HG02623 (cell line): ENCODE measurements at regions not wholly inside any gene's neighbourhood (a gene's known extent, or its start where the extent isn't known, plus 50 kb on each side); places are given as distances from the start of the nearest gene placed in this dataset.

Experiments
- ATAC-seq: cut with Tn5 transposase; IDR thresholded peaks from one replicate; pipeline ENCODE4 v1.9.1; 2021; ENCODE audit warnings: moderate library complexity; ENCODE audit not compliant: unreplicated experiment

DNA sequence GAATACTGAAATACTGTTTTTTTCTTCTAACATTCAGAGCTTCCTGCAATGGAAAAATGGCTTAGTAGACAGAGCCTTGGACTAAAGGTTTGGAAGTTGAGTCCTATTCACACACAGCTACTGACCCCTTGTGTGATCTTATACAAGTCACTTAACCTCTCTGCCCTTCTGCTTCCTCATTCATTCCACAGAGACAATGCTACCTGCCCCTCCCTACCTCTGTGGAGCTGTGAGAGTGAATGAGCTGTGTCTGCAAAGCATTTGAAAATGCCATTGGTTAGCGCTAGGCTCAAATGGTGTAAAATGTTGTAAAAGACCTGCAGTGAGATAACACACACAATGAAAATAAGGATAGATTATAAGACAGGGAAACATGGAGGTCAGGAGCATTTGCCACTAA, 214.4 kb downstream of the BARHL2 start:
- ATAC-seq: no peak

DNA sequence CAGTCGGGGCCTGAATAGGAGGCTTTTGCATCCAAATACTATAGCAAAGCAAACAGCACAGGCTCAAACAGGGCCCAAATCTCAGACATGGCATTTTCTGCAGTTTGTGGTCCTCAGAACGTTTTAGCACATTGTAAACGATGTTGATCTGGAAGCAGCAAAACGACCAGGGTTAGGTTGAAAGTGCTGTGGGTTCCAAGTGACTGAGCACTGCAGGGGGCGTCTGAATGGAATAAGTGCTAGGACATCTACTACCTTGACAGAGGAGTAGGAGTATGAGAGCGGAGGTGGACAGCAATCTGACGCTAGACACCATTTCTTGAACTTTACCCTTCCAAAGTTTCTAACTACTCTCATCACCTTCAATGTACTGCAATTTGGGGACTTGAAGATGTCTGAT, 214.9 kb downstream of the BARHL2 start:
- ATAC-seq: no peak

DNA sequence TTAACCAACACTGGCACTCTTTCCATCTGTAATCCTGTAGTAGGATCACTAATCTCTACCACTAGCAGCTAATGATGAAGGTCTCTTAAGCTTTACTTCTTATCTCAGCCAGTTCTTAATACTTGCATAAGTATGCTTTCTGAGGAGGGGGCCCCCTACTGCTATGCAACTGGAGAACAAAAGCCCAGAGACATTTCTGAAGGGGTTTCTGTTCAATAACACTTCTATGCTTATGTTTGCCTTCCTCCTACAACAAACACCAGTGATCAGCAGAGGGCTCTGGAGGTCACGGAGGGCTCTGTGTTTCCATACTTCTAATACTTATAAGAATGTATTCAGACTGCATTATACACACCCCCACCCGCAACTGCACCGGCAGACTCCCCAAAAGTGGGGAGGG, 215.8 kb downstream of the BARHL2 start:
- no peak for ATAC-seq

DNA sequence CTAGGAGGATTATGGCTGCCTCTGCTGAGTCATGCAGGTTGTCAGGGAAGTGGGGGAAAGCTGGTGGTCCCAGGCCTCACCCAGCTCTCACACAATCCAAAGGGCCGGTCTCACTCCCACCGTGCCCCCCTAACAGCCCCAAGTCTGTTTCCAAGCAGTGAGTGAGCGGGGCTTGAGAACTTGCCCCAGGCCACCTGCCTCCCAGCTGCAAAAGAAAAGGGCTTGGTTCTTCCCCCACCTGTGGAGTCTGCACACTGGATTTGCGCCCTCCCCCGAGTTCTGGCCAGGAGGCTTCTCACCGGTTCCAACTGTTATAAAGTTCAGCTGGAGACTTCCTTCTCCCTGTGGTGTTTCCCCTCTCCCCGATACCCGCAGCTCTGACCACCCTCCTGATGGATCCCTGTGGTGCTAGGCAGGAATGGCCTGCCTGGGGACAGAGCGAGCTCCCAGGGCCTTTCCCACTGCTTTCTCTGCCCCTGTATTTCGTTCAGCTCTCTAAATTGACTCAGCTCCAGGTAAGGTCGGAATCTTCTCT, 222.3 kb downstream of the BARHL2 start:
- ATAC-seq: no peak

DNA sequence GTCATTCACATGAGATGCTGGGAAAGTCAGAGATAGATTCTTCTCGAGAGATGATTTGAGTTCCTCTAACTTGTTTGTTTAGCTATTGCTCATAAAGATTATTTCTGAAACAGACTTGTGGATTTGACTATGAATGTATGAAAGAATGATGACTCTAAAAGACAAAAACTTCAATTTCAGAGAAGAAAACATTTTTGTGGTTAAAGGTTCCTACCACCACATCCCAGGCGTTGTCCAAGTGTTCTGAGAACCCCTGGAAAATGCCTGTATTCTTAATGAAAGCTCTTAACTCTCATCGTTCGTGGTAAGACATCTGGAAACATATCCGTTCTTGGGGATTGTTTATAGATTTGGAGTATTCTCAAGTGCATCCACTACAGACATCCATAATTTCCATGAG, 228.7 kb downstream of the BARHL2 start:
- no peak for ATAC-seq

DNA sequence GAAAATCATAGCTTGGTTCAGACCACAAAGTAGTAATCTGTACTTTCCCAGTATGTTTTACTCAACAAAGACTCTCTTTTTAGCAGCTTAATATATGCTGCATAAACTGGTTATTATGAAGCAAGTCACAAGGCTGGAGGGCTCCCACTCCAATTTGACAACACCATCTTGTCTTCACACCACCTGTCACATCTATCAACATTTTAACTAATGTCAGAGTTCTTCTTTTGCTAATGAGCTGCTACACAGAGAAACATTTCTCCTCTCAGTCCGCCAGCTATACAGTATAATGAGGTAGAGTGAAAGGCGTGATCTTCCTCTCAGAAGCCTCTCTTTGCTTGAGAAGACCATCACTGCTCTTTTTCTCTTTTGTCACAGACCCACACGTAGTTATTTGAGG, 230.1 kb downstream of the BARHL2 start:
- no peak for ATAC-seq

DNA sequence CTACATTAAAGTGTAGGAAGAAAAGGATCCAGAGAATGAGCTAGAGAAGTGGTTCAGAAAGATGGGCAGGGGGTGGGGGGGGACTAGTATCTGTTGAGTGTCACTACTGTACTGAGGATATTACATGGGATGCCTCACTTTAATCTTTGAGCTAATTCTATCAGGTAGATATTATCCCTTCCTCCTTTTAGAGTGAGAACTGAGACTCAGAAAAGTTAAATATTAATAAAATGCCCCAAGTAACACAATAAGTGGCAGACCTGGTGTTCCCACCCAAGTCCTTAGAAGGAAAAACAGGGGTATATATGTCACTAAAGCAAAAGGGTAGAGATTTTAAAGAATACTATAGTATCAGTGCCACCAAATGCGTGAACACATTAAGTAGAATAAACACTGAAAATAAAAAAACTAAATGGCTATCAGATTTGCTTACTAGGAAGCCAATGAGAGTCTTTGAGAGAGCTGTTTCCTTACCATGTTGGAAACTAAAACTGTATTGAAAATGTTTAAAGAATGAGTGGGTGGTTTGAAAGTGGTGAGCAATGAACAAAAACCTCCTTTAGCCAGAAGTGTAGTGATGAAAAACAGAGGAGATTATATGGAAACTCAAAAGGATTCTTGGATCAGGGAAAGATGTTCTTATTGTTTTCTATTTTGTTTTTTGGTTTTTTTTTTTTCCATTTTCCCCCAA, 230.8 kb downstream of the BARHL2 start:
- ATAC-seq: no peak

DNA sequence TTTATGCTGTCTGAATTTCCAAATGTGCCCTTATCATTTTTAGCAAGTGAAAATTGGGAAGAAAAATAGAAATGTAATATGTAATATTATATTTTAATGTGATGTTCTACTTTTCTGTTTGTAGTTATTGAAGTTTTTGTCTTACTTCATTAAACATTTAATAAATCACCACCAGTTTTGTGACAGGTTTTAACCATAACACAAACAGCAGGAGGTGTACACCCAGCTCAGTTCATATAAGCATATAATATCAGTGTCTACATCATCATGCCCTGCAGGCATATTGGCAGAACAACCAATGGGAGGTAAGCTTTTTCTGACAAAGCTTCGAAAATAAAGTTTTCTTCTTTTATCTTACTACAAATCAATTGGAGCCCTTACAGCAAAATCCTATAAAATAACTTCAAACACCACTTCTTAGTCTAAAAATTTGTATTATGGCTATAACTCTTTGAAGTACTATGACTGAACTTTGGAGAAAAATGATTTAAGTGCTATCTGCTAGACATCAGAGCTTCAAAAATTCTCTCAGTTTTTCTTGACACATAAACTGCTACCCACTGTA, 236.7 kb downstream of the BARHL2 start:
- no peak for ATAC-seq

DNA sequence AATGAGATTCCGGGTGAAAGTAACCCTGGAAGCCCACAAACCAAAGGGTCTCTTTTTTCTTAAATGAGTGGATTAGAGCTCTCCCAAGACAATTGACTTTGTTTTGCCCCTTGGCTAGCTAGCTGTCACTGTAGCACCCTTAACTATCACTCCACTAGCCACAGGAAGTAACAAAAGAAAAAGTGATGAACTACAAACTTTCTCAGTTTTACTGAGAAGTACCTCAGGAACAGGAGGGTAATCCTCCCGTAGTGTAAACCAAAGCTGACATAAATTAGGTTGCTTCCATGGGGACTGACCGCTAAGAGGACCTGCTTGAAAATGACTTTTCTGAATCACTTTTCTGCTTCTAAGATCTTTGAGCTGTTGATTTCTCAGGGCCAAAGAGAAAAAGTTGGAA, 240.1 kb downstream of the BARHL2 start:
- no peak for ATAC-seq

DNA sequence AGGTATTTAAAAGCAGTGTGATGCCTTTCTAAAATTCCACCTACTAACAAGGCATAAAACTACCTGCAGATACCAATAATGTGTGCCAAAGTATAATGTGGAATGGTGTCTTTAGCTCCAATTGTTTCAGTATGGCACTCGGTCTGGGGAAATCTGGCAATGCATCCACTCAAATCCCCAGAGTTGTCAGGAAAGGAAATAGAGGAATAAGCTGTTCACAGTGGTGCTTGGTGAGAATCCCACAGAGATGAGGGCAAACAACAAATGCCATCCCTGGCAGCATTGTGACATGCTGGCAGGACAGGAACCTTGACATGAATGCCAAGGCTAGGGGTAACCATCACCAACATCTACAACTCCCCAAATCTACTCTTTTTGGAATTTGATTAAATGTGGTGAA, 240.7 kb downstream of the BARHL2 start:
- no peak for ATAC-seq

DNA sequence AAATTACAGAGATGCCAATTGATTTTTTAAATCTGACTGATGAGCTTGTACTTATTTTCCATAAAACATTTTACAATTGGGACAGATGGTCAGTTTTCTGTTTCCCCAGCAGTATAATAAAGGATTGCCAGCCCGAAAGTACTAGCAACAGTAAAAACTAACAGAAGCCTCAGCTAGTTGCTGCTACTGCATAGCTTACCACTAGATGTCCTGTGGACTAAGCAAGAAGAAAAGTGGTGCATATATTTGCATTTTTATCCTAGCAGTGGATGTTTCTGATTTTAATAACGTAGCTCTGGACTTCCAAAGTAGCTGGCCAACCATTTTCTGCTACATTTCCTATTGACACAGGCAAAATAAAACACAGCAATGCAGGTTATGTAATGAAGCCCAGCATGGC, 241.5 kb downstream of the BARHL2 start:
- ATAC-seq: no peak

DNA sequence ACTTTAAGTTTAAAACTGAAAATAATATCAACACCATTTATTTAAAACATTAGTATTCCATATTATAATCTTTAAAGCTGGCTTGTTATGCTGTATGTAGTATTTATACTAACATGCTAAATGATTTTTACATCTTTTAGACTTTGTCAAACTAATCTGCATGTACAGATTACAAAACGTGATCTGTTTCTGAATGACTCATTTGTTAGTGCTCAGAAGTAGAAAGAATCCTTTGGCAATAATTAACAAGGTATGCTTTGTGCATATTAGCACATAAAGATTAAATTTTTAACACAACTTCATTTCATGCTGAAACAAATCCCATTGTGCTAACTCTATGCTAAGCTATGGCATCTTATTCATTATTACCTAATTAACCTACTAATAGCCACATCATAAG, 242.4 kb downstream of the BARHL2 start:
- no peak for ATAC-seq

DNA sequence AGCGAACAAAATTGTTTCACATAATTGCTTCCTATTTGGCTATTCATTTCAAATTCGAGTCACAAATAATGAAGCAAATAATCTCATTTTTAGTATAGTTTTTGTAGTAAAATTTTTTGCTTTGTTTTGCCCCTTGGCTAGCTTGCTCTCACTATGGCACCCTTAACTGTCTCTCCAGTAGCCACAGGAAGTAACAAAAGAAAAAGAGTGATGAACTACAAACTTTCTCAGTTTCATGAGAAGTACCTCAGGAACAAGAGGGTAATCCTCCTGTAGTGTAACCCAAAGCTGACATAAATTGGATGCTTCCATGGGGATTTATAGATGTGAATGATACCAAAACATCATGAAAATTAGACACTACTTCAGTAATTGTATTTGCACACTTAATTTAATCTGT, 242.9 kb downstream of the BARHL2 start:
- ATAC-seq: no peak

DNA sequence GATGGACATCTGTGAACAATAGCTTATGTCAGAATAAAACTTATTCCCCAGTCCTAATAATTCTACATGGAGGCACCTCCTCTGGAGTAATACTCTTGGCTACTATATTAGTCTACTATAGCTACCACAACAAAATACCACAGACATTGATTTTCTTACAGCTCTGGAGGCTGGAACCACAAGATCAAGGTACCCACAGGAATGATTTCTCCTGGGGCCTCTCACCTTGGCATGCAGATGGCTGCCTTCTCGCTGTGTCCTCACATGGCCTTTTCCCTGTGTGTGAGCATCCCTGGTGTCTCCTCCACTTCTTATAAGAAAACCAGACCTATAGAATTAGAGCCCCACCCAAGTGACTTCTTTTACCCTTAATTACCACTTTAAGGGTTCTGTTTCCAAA, 244.3 kb downstream of the BARHL2 start:
- ATAC-seq: no peak

DNA sequence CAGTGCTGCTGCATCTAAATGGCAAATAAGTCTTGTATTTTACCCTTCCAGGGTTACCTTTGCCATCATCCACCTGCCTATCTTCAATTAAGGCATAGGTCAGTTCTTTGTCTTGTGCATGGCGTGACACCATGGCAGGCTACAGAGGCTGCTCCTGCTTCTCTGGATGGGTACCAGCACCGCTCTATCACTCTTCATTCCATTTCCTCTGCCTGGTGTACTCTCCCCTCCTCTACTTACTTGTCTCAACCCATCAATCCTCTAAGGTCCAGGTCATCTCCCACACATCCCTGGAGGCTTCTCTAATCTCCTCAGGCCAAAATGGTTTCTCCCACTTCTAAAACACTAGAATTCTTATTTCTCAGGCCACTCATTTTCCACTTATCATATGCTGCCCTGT, 257.5 kb downstream of the BARHL2 start:
- no peak for ATAC-seq

DNA sequence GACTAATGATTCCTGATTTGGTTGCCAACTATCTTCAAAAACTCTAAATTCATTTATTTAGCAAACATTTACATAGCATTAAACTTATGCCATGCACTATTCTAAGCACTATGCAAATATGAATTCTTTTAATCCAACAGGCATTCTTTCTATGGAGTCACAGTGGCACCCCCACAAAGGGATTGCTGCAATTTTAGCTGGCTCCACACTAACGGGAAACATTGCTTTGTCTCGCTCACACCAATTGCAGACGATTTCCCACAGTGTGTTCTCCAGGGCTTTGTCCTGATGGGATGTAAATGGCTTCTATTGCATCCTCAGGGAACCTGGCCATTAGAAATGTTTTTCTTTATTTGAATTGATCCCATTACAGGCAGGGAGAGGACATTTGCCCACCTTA, 259.1 kb downstream of the BARHL2 start:
- no peak for ATAC-seq

DNA sequence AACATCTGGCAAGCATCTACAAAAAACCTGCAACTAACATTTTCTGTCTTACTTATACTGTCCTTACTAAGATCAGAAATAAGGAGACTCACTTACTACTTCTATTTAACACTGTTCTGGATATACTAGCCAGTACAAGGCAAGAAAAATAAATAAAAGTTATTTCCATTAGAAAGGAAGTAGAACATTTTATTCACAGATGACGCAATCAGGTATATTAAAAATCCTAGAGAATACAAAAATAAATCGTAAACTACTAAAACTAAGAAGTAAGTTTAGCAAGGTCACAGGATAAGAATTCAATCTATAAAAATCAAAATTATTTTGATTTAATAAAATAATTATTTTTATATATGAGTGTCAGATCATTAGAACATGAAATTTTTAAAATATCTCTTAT, 264.6 kb downstream of the BARHL2 start:
- ATAC-seq: no peak

DNA sequence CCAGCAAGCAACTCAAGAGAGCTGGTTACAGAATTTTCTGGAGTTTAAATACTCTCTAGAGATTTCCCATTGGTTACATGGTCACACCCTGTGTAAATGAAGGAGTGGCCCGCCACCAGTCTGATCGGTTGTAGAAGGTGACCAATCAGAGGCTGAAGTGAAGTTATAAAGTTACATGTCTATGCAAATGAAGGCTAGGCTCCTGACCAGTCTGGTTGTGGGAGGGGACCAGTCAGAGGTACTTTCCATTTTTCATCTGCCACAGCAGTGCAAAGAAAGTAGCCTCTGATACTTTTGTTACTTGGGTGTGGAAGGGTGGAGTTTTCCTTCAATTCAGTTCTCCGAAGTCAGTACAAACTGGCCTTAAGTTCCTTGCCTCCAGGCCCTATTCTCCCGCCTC, 273.7 kb downstream of the BARHL2 start:
- ATAC-seq: no peak

DNA sequence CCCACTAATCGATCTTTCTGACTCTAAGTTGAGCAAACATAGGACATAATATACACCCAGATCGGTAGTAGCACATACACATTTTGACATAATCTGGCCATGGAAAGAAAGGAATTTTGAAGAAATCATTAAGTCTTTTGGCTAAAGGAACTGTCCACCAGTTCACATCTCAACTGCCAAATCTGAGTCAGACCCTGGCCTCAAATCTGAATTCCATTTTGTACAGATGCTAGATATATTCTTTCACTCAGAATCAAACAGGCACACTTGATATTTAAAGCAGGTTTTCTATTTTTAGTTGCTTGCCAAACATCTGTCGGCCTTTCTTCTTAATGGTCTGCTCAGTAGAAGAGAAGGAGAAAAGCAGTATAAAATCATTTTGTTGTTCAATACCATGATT, 281.8 kb downstream of the BARHL2 start:
- no peak for ATAC-seq

DNA sequence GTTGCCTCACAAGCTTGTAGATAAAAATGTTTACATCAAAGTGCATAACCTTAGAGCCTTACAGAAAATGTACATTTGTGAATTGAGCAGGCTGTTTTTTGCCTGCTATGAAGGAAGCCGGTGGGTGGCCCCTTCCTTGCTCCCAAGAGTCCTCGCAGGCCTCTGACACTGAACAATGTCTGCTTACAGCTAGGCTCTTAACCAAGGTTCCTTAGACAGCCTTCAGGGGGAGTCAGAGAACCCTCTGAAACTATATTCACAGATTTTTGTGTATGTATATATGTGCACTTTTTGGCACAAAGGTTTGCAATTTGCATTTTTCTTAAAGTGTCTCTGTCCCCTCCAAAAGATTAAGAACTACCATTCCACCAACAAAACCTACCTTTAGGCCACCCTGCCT, 282.6 kb downstream of the BARHL2 start:
- ATAC-seq: no peak

DNA sequence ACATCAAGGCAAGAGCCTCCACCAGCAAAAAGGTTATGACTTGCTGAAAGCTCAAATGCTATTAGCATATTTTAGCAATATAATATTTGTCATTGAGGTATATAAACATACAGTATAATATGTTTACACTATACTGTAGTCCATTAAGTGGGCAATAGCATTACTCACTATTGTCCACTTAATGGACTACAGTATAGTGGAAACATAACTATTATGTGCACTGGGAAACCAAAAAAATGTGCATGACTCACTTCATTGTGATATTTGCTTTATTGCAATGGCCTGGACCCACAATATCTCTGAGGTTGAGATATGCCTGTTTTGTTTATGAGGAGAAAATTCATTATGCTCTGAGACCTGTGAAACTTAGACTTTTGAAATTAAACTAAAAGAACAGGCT, 300.0 kb downstream of the BARHL2 start:
- no peak for ATAC-seq

DNA sequence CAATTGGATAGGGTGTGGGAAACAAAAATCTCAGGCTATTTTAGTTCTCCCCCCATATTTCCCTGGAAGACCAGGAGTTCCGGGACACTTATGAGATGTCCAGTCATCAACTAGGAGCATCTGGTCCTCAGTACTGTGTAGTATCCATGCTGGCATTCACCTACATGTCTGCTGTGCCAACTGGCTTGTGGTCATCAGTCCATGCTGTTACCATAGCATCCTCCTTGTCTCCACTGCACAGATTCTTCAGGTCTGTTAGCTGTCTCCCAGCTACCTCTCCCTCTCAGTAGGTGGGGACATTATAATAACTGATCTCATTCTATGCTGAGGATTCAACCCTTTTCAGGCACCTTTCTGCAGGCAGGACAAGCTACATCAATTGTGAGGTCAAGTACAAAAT, 302.9 kb downstream of the BARHL2 start:
- no peak for ATAC-seq

DNA sequence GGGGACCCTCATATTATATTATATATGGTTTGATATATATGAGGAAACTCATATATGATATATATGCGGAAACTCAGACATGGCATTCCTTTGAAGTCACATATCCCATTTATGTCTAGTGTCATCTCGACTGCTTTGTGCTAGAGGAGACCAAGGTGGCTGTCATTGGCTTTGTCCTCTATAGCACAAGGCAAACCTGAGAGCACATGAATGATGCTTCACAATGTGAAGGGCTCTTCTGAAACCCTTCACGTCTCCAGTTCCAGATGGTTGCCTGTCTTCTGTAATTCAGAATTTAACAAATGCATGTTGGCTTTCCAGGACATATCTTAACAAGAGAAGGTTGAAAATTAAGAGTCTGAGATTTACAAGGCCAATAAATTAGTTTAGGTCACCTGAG, 303.6 kb downstream of the BARHL2 start:
- no peak for ATAC-seq
